HEK293 (cell line): ENCODE measurements at regions not wholly inside any gene's neighbourhood (a gene's known extent, or its start where the extent isn't known, plus 50 kb on each side); places are given as distances from the start of the nearest gene placed in this dataset.

ENCODE experiments used
- KLF16 ChIP-seq: fragments of 450-650 bp; formaldehyde crosslinking; IDR thresholded peaks from 2 replicates; pipeline ENCODE4 v1.5.1; 2017; ENCODE audit warnings: missing biosample characterization, missing genetic modification characterization
- TCF7L2 ChIP-seq: IDR thresholded peaks from 2 replicates; pipeline ENCODE4 v1.6.1; 2011; ENCODE audit warnings: low read depth, mild to moderate bottlenecking, inconsistent platforms, low read length, moderate library complexity, borderline replicate concordance
- ZBTB1 ChIP-seq: fragments of 450-650 bp; formaldehyde crosslinking; IDR thresholded peaks from 2 replicates; pipeline ENCODE4 v1.5.1; 2016; ENCODE audit warnings: missing biosample characterization, missing genetic modification characterization
- ZBTB17 ChIP-seq: fragments of 450-650 bp; formaldehyde crosslinking; IDR thresholded peaks from 2 replicates; pipeline ENCODE4 v1.5.1; 2016; ENCODE audit warnings: missing biosample characterization, missing genetic modification characterization
- ZNF202 ChIP-seq: fragments of 450-650 bp; formaldehyde crosslinking; IDR thresholded peaks from 2 replicates; pipeline ENCODE4 v1.5.1; 2016; ENCODE audit warnings: missing biosample characterization, missing genetic modification characterization, borderline replicate concordance
- ZNF274 ChIP-seq, 2 experiments: fragments of 200-500 bp in 1 of 2; fragments of 450-650 bp in 1 of 2; sonication (Bioruptor generic) in 1 of 2; formaldehyde crosslinking in 1 of 2; IDR thresholded peaks; 2 replicates each; pipeline versions ENCODE4 v1.5.1 to v1.6.1; 2014 to 2016; ENCODE audit warnings: borderline replicate concordance in 1 of 2, inconsistent platforms in 1 of 2, low read length in 1 of 2, missing biosample characterization in 1 of 2, missing genetic modification characterization in 1 of 2
- ZNF354C ChIP-seq: fragments of 450-650 bp; formaldehyde crosslinking; IDR thresholded peaks from 2 replicates; pipeline ENCODE4 v1.5.1; 2016; ENCODE audit warnings: missing biosample characterization, missing genetic modification characterization, low read depth, borderline replicate concordance
- ZNF747 ChIP-seq: fragments of 450-650 bp; formaldehyde crosslinking; IDR thresholded peaks from 2 replicates; pipeline ENCODE4 v1.5.1; 2016; ENCODE audit warnings: missing biosample characterization, missing genetic modification characterization
- TF ChIP-seq, protein P1 (sequence below): fragments of 450-650 bp; formaldehyde crosslinking; IDR thresholded peaks from 2 replicates; pipeline ENCODE4 v1.5.1; 2016; ENCODE audit warnings: missing biosample characterization, missing genetic modification characterization
- TF ChIP-seq, protein P2 (sequence below): sonication (generic); formaldehyde crosslinking; IDR thresholded peaks from 2 replicates; pipeline ENCODE4 v1.8.1; 2022; ENCODE audit warnings: mild to moderate bottlenecking, moderate library complexity, missing genetic modification reagents
- TF ChIP-seq, protein P3 (sequence below): fragments of 450-650 bp; formaldehyde crosslinking; IDR thresholded peaks from 2 replicates; pipeline ENCODE4 v1.5.1; 2016; ENCODE audit warnings: missing biosample characterization, missing genetic modification characterization, low read depth
- TF ChIP-seq, protein P4 (sequence below): fragments of 450-650 bp; formaldehyde crosslinking; IDR thresholded peaks from 2 replicates; pipeline ENCODE4 v1.5.1; 2016; ENCODE audit warnings: missing biosample characterization, missing genetic modification characterization

DNA sequence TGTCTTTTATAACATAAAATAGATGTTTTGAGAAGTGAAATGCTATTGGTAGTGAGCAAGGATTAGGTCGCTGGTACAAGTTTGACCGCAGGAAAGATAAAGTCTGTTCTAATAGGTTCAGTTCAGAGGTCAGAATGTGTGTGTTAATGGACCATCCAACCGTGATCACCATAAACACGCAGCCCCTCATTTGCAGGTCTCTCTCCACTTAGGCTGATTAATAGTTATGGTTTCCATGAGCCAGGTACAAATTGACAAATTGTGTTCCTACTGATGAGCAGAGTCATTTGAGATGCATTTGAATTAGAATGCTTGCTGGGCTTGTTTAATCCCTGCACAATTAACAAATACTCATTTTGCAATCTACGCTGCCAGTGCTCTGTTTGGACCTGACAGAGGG is 318.1 kb upstream of the GOT2 start:
- TF ChIP-seq, protein P1, sequence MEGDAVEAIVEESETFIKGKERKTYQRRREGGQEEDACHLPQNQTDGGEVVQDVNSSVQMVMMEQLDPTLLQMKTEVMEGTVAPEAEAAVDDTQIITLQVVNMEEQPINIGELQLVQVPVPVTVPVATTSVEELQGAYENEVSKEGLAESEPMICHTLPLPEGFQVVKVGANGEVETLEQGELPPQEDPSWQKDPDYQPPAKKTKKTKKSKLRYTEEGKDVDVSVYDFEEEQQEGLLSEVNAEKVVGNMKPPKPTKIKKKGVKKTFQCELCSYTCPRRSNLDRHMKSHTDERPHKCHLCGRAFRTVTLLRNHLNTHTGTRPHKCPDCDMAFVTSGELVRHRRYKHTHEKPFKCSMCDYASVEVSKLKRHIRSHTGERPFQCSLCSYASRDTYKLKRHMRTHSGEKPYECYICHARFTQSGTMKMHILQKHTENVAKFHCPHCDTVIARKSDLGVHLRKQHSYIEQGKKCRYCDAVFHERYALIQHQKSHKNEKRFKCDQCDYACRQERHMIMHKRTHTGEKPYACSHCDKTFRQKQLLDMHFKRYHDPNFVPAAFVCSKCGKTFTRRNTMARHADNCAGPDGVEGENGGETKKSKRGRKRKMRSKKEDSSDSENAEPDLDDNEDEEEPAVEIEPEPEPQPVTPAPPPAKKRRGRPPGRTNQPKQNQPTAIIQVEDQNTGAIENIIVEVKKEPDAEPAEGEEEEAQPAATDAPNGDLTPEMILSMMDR, result no peak
- TF ChIP-seq, protein P2, sequence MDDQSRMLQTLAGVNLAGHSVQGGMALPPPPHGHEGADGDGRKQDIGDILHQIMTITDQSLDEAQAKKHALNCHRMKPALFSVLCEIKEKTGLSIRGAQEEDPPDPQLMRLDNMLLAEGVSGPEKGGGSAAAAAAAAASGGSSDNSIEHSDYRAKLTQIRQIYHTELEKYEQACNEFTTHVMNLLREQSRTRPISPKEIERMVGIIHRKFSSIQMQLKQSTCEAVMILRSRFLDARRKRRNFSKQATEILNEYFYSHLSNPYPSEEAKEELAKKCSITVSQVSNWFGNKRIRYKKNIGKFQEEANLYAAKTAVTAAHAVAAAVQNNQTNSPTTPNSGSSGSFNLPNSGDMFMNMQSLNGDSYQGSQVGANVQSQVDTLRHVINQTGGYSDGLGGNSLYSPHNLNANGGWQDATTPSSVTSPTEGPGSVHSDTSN, result no peak
- TF ChIP-seq, protein P3, sequence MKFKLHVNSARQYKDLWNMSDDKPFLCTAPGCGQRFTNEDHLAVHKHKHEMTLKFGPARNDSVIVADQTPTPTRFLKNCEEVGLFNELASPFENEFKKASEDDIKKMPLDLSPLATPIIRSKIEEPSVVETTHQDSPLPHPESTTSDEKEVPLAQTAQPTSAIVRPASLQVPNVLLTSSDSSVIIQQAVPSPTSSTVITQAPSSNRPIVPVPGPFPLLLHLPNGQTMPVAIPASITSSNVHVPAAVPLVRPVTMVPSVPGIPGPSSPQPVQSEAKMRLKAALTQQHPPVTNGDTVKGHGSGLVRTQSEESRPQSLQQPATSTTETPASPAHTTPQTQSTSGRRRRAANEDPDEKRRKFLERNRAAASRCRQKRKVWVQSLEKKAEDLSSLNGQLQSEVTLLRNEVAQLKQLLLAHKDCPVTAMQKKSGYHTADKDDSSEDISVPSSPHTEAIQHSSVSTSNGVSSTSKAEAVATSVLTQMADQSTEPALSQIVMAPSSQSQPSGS (tag by site-specific recombination), result no peak
- TF ChIP-seq ZNF274 (IDR thresholded peaks at IDR 0.05; ENCODE audit: low read length) (no peak), ZNF274 (tag by site-specific recombination; IDR thresholded peaks at IDR 0.05; ENCODE audit: borderline replicate concordance) (no peak), ZNF202 (no peak), KLF16 (tag by site-specific recombination) (no peak), ZNF747 (no peak), ZBTB17 (tag by site-specific recombination) (no peak), ZNF354C (tag by site-specific recombination) (no peak), TCF7L2 (no peak), ZBTB1 (tag by site-specific recombination) (no peak)
- TF ChIP-seq, protein P4, sequence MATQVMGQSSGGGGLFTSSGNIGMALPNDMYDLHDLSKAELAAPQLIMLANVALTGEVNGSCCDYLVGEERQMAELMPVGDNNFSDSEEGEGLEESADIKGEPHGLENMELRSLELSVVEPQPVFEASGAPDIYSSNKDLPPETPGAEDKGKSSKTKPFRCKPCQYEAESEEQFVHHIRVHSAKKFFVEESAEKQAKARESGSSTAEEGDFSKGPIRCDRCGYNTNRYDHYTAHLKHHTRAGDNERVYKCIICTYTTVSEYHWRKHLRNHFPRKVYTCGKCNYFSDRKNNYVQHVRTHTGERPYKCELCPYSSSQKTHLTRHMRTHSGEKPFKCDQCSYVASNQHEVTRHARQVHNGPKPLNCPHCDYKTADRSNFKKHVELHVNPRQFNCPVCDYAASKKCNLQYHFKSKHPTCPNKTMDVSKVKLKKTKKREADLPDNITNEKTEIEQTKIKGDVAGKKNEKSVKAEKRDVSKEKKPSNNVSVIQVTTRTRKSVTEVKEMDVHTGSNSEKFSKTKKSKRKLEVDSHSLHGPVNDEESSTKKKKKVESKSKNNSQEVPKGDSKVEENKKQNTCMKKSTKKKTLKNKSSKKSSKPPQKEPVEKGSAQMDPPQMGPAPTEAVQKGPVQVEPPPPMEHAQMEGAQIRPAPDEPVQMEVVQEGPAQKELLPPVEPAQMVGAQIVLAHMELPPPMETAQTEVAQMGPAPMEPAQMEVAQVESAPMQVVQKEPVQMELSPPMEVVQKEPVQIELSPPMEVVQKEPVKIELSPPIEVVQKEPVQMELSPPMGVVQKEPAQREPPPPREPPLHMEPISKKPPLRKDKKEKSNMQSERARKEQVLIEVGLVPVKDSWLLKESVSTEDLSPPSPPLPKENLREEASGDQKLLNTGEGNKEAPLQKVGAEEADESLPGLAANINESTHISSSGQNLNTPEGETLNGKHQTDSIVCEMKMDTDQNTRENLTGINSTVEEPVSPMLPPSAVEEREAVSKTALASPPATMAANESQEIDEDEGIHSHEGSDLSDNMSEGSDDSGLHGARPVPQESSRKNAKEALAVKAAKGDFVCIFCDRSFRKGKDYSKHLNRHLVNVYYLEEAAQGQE (tag by site-specific recombination), result no peak
